A549 (cell line): ENCODE measurements at regions not wholly inside any gene's neighbourhood (a gene's known extent, or its start where the extent isn't known, plus 50 kb on each side); places are given as distances from the start of the nearest gene placed in this dataset.

ENCODE experiments used
- ATAC-seq, 2 experiments: fragments of 200-7000 bp in 1 of 2; fragments of >200 bp in 1 of 2; cut with Nextera tagmentation in 1 of 2; cut with Tn5 transposase in 1 of 2; 3 replicates each; pipeline versions ENCODE4 v1.8.0 to v1.9.1; 2018 to 2020; ENCODE audit warnings: mild to moderate bottlenecking in 1 of 2, moderate library complexity in 1 of 2
- CTCF ChIA-PET: fragments of 300-600 bp; sonication (Branson Sonifier 250); formaldehyde crosslinking; extraction: SDS; loops from one replicate; lab custom pipeline; 2021; ENCODE audit warnings: antibody characterized with exemption, inconsistent platforms; lab: Yijun Ruan, JAX
- POLR2A ChIA-PET: fragments of 350-600 bp; formaldehyde crosslinking; extraction: SDS; loops from one replicate; lab custom pipeline; 2021; ENCODE audit warnings: antibody characterized with exemption, inconsistent platforms; lab: Yijun Ruan, JAX
- DNase-seq, 2 experiments: peaks; one replicate each; pipeline versions ENCODE4 v3.0.0 to v3.0.0-alpha.2; 2011 to 2016; ENCODE audit warnings: low read depth in 1 of 2, low spot score in 1 of 2
- FAIRE-seq: peaks from 2 replicates; lab custom pipeline; 2011; peaks lifted over from hg19 to GRCh38; lab: Jason Lieb, UNC
- H3K27ac ChIP-seq, 2 experiments: fragments of >200 bp; sonication (Bioruptor Twin); formaldehyde crosslinking; 3 replicates each; pipeline ENCODE4 v1.5.1; 2016 to 2017
- H3K4me1 ChIP-seq: fragments of >200 bp; sonication (Bioruptor Twin); formaldehyde crosslinking; 3 replicates; pipeline ENCODE4 v1.6.1; 2016
- H3K4me2 ChIP-seq: fragments of >200 bp; sonication (Bioruptor Twin); formaldehyde crosslinking; 3 replicates; pipeline ENCODE4 v1.6.1; 2016
- H3K4me3 ChIP-seq: fragments of >200 bp; sonication (Bioruptor Twin); formaldehyde crosslinking; 3 replicates; pipeline ENCODE4 v1.5.1; 2016
- H3K9me3 ChIP-seq: fragments of >200 bp; sonication (Bioruptor Twin); formaldehyde crosslinking; 3 replicates; pipeline ENCODE4 v1.6.1; 2016
- BHLHE40 ChIP-seq: IDR thresholded peaks from 2 replicates; pipeline ENCODE4 v1.6.1; 2012; ENCODE audit warnings: low read depth, low read length, inconsistent platforms
- CEBPB ChIP-seq, 2 experiments: fragments of >200 bp in 1 of 2; sonication (Bioruptor Twin) in 1 of 2; formaldehyde crosslinking in 1 of 2; IDR thresholded peaks; 2 replicates each; pipeline ENCODE4 v1.6.1; 2012 to 2016
- CHD4 ChIP-seq: fragments of 200-600 bp; sonication (generic); IDR thresholded peaks from 2 replicates; pipeline ENCODE4 v1.6.1; 2016; ENCODE audit warnings: antibody characterized with exemption, mild to moderate bottlenecking, borderline replicate concordance
- EHF ChIP-seq: fragments of 250-450 bp; sonication (Bioruptor Pico); IDR thresholded peaks from 2 replicates; pipeline ENCODE4 v1.5.0; 2020; ENCODE audit warnings: mild to moderate bottlenecking
- EHMT2 ChIP-seq: fragments of 200-600 bp; sonication (generic); IDR thresholded peaks from 2 replicates; pipeline ENCODE4 v1.6.1; 2016; ENCODE audit warnings: antibody characterized with exemption, low read depth, mild to moderate bottlenecking, moderate library complexity
- ESRRA ChIP-seq: fragments of 150-350 bp; IDR thresholded peaks from 2 replicates; pipeline ENCODE4 v1.6.1; 2014; ENCODE audit warnings: mild to moderate bottlenecking, low read length, borderline replicate concordance
- FOSL2 ChIP-seq, 2 experiments: fragments of 450-650 bp in 1 of 2; fragments of >200 bp in 1 of 2; sonication (Bioruptor Twin) in 1 of 2; formaldehyde crosslinking; IDR thresholded peaks; 2 replicates each; pipeline versions ENCODE4 v1.5.0 to v1.6.1; 2016 to 2020; ENCODE audit warnings: mild to moderate bottlenecking in 1 of 2, moderate library complexity in 1 of 2
- HOXB13 ChIP-seq: fragments of 250-450 bp; sonication (Bioruptor Pico); IDR thresholded peaks from 2 replicates; pipeline ENCODE4 v1.5.0; 2020; ENCODE audit warnings: low read depth, mild to moderate bottlenecking, moderate library complexity
- HOXB5 ChIP-seq: fragments of 250-450 bp; sonication (Bioruptor Pico); IDR thresholded peaks from 2 replicates; pipeline ENCODE4 v1.5.0; 2020; ENCODE audit warnings: mild to moderate bottlenecking, moderate library complexity
- JUN ChIP-seq, 2 experiments: fragments of >200 bp; sonication (Bioruptor Twin); formaldehyde crosslinking; IDR thresholded peaks; 2 replicates in 1 of 2; 3 replicates in 1 of 2; pipeline ENCODE4 v1.6.1; 2016 to 2017
- JUNB ChIP-seq: fragments of >200 bp; sonication (Bioruptor Twin); formaldehyde crosslinking; IDR thresholded peaks from 2 replicates; pipeline ENCODE4 v1.6.1; 2016
- KDM5A ChIP-seq: fragments of 200-600 bp; sonication (generic); IDR thresholded peaks from 2 replicates; pipeline ENCODE4 v1.6.1; 2016; ENCODE audit warnings: antibody characterized with exemption, mild to moderate bottlenecking
- MYC ChIP-seq: IDR thresholded peaks from 2 replicates; pipeline ENCODE4 v1.6.1; 2012; ENCODE audit warnings: mild to moderate bottlenecking, inconsistent platforms, low read length, improper control_type of control experiment, borderline replicate concordance
- PHF8 ChIP-seq: fragments of 200-600 bp; sonication (generic); IDR thresholded peaks from 2 replicates; pipeline ENCODE4 v1.6.1; 2016; ENCODE audit warnings: low read depth, mild to moderate bottlenecking, antibody characterized with exemption, moderate library complexity, borderline replicate concordance
- POLR2A ChIP-seq: IDR thresholded peaks from 2 replicates; pipeline ENCODE4 v1.6.1; 2012; ENCODE audit warnings: mild to moderate bottlenecking, low read length
- POLR2AphosphoS2 ChIP-seq: conservative IDR thresholded peaks from 2 replicates; pipeline ENCODE4 v1.6.1; 2012; ENCODE audit warnings: low read length, improper control_type of control experiment, inconsistent platforms
- RARB ChIP-seq: fragments of 250-450 bp; sonication (Bioruptor Pico); IDR thresholded peaks from 2 replicates; pipeline ENCODE4 v1.8.0; 2021; ENCODE audit warnings: mild to moderate bottlenecking, moderate library complexity
- RFX5 ChIP-seq: fragments of 450-650 bp; IDR thresholded peaks from 2 replicates; pipeline ENCODE4 v1.7.1; 2014; ENCODE audit warnings: antibody characterized with exemption, mild to moderate bottlenecking, moderate library complexity
- RNF2 ChIP-seq: fragments of 200-600 bp; sonication (generic); IDR thresholded peaks from 2 replicates; pipeline ENCODE4 v1.6.1; 2016; ENCODE audit warnings: low read depth, mild to moderate bottlenecking, antibody characterized with exemption, moderate library complexity, borderline replicate concordance
- SREBF2 ChIP-seq: fragments of 450-650 bp; IDR thresholded peaks from 2 replicates; pipeline ENCODE4 v1.6.1; 2014; ENCODE audit warnings: mild to moderate bottlenecking, moderate library complexity
- TFCP2L1 ChIP-seq: fragments of 250-450 bp; sonication (Bioruptor Pico); IDR thresholded peaks from 2 replicates; pipeline ENCODE4 v1.5.0; 2021; ENCODE audit warnings: mild to moderate bottlenecking
- TP53 ChIP-seq: fragments of 250-450 bp; sonication (Bioruptor Pico); IDR thresholded peaks from 2 replicates; pipeline ENCODE4 v1.5.0; 2021; ENCODE audit warnings: mild to moderate bottlenecking, moderate library complexity
- ZFP36 ChIP-seq: fragments of 450-650 bp; IDR thresholded peaks from 2 replicates; pipeline ENCODE4 v1.6.1; 2014; ENCODE audit warnings: borderline replicate concordance; ENCODE audit not compliant: partially characterized antibody
- WGBS: methylation state at CpG from one replicate; pipeline ENCODE4 v1.1.6; 2017; ENCODE audit errors: missing lambda C conversion rate; 5-methylcytosine and 5-hydroxymethylcytosine counted together
- TF ChIP-seq, protein P1 (sequence below): fragments of 450-650 bp; IDR thresholded peaks from 2 replicates; pipeline ENCODE4 v1.6.1; 2014; ENCODE audit warnings: antibody characterized with exemption
- TF ChIP-seq, protein P2 (sequence below): fragments of >200 bp; sonication (Bioruptor Twin); formaldehyde crosslinking; IDR thresholded peaks from 3 replicates; pipeline ENCODE4 v1.6.1; 2016
- TF ChIP-seq, protein P3 (sequence below): fragments of >200 bp; sonication (Bioruptor Twin); formaldehyde crosslinking; IDR thresholded peaks from 3 replicates; pipeline ENCODE4 v1.5.1; 2016

DNA sequence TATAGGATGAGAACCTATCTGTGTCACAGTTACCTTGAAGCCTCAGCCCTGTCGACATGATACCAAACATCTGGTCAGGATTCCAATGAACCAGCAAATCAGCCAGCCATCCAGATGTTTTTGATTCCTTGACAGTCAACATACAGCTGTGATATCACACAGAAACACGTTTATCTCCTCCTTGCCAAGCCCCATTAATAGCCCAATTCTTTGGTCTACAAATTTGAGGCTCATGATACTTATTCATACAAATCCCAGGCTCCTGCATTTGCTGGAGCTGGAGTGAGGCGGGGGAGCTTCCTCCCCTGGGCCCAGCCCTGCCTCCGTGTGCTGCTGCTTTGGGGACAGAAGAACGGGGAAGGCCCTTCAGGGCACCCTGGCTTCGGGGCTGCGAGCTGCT lies 611.6 kb upstream of the SALL3 start:
- FAIRE-seq = no peak
- H3K4me1 ChIP-seq = no peaks in the 10 kb centered on the region
- no peak for DNase-seq
- TF ChIP-seq HOXB13 (CRISPR knock-in tag) = no peak
- TF ChIP-seq CHD4 = no peak
- no peak for TF ChIP-seq JUN (IDR thresholded peaks at IDR 0.05)
- TF ChIP-seq FOSL2 (IDR thresholded peaks at IDR 0.05) = no peak
- no peak for TF ChIP-seq FOSL2 (CRISPR knock-in tag; IDR thresholded peaks at IDR 0.05)
- CTCF ChIA-PET = no interaction called here
- POLR2A ChIA-PET = no interaction called here
- no peaks in the 10 kb centered on the region for H3K9me3 ChIP-seq
- H3K27ac ChIP-seq = no peak overlapping the region
- 13% methylated on average over 3 of the region's 7 CpGs for WGBS
- no peak for ATAC-seq
- H3K4me2 ChIP-seq = no peak overlapping the region
- no peak overlapping the region for H3K4me3 ChIP-seq

DNA sequence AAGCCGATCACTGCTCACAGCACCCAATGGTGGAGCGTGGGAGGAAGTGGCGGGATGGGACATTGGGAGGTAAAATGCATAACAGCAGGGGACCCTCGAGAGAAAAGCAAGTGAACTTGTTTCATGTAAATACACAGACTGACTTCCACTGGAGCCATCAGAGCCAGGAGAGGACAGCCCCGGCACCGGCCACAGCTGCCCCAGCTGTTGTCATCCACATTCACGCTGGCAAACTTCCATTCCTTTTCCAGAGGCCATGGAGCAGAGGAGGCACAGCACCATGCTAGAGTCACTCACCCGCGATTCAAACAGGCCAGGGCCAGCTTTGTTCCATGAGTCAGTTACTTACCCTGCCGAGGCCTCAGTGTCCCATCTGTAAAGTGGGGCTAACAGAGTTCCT lies 610.9 kb upstream of the SALL3 start:
- FAIRE-seq (no peak), DNase-seq (no peak), ATAC-seq (no peak)
- Histone ChIP-seq H3K4me1 (no peaks in the 10 kb centered on the region), H3K27ac (no peak overlapping the region), H3K9me3 (no peaks in the 10 kb centered on the region), H3K4me2 (no peak overlapping the region), H3K4me3 (no peak overlapping the region)
- POLR2A ChIA-PET = no interaction called here
- 34% methylated on average over 4 of the region's 10 CpGs for WGBS
- TF ChIP-seq EHMT2 = no peak
- TF ChIP-seq TP53 (CRISPR knock-in tag) = no peak
- no peak for TF ChIP-seq POLR2A
- CTCF ChIA-PET = no interaction called here

DNA sequence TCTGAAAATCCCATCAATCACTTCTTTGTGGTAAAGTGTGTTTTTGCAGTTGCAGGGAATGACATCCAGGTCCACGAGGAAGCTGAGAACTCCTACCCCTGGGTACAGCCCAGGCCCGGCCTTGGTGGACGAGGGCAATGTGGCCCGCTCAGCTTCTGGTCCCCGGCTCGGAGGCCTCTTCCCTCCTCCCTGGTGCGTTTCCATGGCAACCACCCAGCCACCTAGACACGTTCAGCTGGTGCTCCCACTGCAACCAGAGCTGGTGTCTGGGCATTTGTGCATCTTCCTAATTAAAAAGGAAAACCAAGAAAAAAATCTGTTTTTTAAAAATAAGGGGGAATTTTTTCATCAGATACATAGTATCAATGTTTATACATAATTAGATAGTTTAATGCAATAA lies 603.6 kb upstream of the SALL3 start:
- POLR2A ChIA-PET = no interaction called here
- CTCF ChIA-PET = no interaction called here
- ATAC-seq = no peak

DNA sequence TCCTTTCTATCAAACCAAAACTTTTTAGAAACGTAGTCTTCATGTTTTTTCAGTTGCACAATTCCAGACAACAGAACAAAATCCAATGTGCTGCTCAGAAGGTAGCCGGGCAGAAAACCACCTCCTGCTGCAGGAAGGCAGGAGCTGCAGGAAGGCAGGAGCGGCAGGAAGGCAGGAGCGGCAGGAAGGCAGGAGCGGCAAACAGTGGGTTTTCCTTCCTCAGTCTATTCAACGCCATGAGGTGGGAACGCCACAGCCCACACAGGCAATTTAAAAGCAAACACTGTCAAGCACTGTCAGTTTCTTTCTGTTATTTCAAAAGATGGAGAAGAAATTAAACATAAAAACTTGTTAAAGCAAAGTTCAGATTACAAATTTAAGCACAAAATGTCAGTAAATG lies 601.2 kb upstream of the SALL3 start:
- no peak overlapping the region for H3K4me3 ChIP-seq
- ChIA-PET CTCF (no interaction called here), POLR2A (no interaction called here)
- H3K4me2 ChIP-seq = no peak overlapping the region
- WGBS = 31% methylated on average over 7 of the region's 7 CpGs
- no peak for TF ChIP-seq RNF2
- no peak for TF ChIP-seq BHLHE40
- no peak for TF ChIP-seq HOXB5
- TF ChIP-seq ESRRA = no peak
- no peak for TF ChIP-seq FOSL2 (IDR thresholded peaks at IDR 0.05)
- TF ChIP-seq FOSL2 (CRISPR knock-in tag; IDR thresholded peaks at IDR 0.05) = no peak
- TF ChIP-seq RFX5 = no peak
- TF ChIP-seq EHF (CRISPR knock-in tag) = no peak
- TF ChIP-seq POLR2A = no peak
- TF ChIP-seq PHF8 = no peak
- no peaks in the 10 kb centered on the region for H3K9me3 ChIP-seq
- no peaks in the 10 kb centered on the region for H3K4me1 ChIP-seq
- ATAC-seq (no peak), FAIRE-seq (no peak), DNase-seq (no peak)
- H3K27ac ChIP-seq = no peak overlapping the region

More for the DNA sequence above, 603.6 kb upstream of the SALL3 start:
- Histone ChIP-seq H3K4me2 (no peak overlapping the region), H3K27ac (no peak overlapping the region), H3K4me1 (no peaks in the 10 kb centered on the region), H3K9me3 (no peaks in the 10 kb centered on the region), H3K4me3 (no peak overlapping the region)
- 2% methylated on average over 7 of the region's 8 CpGs for WGBS
- FAIRE-seq = no peak
- no peak for TF ChIP-seq TFCP2L1 (CRISPR knock-in tag)
- TF ChIP-seq, protein P1, sequence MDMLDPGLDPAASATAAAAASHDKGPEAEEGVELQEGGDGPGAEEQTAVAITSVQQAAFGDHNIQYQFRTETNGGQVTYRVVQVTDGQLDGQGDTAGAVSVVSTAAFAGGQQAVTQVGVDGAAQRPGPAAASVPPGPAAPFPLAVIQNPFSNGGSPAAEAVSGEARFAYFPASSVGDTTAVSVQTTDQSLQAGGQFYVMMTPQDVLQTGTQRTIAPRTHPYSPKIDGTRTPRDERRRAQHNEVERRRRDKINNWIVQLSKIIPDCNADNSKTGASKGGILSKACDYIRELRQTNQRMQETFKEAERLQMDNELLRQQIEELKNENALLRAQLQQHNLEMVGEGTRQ = no peak
- TF ChIP-seq POLR2A = no peak
- no peak for TF ChIP-seq ZFP36
- no peak for DNase-seq

DNA sequence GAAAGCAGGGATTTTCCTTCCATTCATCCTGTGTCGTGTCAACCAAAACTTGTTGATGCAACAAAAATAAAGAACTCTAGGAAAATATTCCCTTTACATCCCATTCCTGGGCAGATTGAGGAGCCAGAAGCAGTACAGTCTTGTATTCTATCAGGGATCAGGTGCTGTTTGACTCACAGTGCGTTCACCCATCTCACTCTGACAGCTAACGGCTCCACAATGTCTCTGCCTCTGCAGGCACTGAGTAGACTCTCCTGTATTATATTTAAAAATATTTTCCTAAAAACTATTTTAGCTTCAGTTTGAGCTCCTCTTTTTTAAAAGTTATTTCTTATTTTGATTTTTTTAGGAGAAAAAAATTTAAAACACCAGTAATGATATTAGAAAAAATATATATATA lies 600.6 kb upstream of the SALL3 start:
- Histone ChIP-seq H3K9me3 (no peaks in the 10 kb centered on the region), H3K4me1 (no peaks in the 10 kb centered on the region), H3K27ac (no peak overlapping the region), H3K4me2 (no peak overlapping the region), H3K4me3 (no peak overlapping the region)
- FAIRE-seq (no peak), ATAC-seq (no peak), DNase-seq (no peak)
- WGBS = 5% methylated on average over 3 of the region's 3 CpGs
- ChIA-PET POLR2A (no interaction called here), CTCF (no interaction called here)
- TF ChIP-seq KDM5A (no peak), JUNB (no peak), SREBF2 (no peak), CEBPB (IDR thresholded peaks at IDR 0.05) (no peak), MYC (no peak), RARB (CRISPR knock-in tag) (no peak), POLR2AphosphoS2 (no peak), RFX5 (no peak)
- TF ChIP-seq, protein P2, sequence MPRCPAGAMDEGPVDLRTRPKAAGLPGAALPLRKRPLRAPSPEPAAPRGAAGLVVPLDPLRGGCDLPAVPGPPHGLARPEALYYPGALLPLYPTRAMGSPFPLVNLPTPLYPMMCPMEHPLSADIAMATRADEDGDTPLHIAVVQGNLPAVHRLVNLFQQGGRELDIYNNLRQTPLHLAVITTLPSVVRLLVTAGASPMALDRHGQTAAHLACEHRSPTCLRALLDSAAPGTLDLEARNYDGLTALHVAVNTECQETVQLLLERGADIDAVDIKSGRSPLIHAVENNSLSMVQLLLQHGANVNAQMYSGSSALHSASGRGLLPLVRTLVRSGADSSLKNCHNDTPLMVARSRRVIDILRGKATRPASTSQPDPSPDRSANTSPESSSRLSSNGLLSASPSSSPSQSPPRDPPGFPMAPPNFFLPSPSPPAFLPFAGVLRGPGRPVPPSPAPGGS = no peak
- TF ChIP-seq, protein P3, sequence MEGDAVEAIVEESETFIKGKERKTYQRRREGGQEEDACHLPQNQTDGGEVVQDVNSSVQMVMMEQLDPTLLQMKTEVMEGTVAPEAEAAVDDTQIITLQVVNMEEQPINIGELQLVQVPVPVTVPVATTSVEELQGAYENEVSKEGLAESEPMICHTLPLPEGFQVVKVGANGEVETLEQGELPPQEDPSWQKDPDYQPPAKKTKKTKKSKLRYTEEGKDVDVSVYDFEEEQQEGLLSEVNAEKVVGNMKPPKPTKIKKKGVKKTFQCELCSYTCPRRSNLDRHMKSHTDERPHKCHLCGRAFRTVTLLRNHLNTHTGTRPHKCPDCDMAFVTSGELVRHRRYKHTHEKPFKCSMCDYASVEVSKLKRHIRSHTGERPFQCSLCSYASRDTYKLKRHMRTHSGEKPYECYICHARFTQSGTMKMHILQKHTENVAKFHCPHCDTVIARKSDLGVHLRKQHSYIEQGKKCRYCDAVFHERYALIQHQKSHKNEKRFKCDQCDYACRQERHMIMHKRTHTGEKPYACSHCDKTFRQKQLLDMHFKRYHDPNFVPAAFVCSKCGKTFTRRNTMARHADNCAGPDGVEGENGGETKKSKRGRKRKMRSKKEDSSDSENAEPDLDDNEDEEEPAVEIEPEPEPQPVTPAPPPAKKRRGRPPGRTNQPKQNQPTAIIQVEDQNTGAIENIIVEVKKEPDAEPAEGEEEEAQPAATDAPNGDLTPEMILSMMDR = no peak
